ENCODE measurements at regions not wholly inside any gene's neighbourhood (a gene's known extent, or its start where the extent isn't known, plus 50 kb on each side); places are given as distances from the start of the nearest gene placed in this dataset.
"Not testable (repeated sequence)": the region's sequence is repeated elsewhere in the genome, so short reads cannot be mapped to it uniquely, and the experiment has no call there.

DNA sequence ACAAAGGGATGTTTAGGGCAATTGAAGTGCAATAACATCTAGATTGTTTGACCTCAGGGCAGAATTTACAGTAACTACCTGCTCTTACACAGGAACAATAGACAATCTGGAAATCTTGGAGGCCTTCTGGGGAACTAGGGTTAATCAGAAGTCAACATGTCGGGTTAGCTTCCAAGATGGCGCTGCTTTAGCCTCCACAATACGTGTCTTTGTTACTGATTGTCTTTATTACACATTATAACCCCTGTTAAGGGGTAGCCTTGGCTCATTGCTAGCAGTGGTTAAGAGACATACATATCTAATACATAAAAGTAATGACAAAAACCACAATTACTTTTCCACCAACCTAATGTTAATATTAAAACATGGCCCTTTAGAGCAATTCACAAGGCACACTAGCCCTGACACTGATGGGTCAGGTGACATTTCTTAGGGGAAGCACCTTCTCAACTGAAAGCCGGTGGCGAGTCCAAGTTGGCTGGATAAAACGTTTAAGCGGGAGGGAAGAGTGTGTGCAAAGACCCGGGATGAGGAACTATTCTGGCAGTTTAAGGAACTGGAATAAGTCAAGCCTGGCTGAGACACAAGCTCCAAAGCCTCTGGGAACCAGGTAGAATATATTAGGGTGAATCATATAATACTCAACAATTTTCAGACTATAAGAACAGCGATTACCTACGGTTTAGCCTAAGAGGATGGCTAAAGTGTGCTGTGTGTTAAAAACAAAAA is 236.9 kb downstream of the BCAS1 start:
- DNase-seq, result no peak

- DNase-seq, result no peak
Observed at GRCh38 chr20:53832499-53832898, 237.9 kb downstream of the BCAS1 start.

- DNase-seq, result no peak
Observed at GRCh38 chr20:53831812-53832211, 238.2 kb upstream of the ZNF217 start.

GRCh38 chr20:53831228-53831627 is 237.6 kb upstream of the ZNF217 start:
- no peak for DNase-seq

DNA sequence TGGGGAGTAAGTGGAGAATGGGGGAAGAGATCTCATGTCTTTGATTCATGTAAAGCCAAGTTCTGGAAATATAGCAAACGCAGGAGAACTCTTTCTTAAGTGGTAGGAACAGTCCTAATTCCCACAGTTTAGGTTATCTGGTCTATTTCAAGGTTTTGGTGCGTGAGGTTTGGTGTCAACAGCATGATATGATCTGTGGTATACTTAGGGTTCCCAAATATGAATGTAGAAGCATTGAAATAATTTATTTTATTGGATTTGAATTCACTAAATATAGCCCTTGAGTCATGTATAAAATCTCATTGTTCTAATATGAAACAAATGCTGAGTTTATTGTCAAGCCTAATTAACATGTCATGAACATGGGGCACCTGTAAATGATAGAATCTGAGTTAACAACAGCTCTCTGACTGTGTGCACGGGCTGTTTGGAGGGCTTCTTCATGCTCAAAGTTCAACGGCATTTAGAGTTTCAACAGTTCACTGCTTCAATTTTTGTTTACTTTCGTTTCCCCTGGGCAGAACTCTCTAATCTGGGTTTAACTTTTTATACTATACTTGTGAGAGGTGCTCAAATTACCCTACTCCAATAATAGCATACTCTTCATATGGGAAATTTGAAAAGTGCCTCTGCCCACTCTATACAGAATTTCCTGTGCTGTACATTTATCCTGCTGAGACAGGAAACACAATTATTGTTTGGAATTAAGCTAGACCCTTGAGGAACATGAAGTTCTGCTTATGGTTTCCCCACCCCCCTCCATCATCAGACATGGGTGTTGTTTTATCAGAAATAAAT is 236.3 kb upstream of the ZNF217 start:
- peak; percentile 55 for DNase-seq

DNA sequence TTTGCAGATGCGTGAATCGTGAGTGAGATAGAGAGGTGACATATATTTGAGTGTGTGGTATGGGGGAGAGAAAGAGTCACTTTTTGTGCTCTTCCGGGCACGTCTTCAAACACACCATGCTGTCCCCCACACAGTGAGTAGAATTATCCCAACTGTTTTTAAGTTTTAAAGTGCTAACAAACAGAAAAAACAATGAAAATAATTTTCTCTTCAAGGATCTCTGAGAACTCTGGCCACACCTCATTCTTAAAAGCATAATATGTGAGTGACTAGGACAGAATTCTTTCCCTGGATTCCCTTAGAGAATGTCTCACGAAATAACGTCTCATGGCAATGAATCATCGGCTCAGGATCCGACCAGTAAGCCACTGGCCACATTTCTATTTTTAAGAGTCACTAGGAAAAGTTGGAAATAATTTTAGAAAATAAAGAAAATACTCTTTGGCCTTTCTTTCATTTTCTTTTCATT is 235.7 kb upstream of the ZNF217 start:
- no peak for DNase-seq

DNA sequence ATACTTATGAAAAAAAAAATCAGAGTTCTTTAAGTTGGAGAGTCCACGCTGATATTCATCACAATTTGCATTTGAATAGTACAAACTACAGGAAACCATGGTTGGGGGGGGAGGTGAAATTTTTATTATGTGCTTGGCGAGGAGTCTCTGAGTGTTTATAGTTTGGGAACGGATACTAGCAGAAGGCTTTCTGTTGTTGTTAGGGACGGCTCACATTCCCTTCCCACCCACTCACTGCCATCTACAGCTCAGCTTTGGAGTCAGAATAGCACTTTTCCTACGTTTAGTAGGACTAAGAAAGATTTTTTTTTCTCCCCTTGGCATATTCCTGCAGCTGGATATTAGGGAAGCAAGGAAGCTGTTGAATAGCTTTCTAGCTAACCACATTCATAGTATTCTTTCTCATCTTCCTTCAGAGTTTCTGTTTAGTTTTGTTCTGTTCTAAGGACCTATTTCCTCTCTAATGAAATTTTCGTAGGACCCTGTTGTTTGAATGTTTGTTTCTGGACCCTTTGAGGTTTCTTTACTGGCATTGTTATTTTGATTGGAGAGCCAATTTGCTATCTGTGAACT is 235.1 kb upstream of the ZNF217 start:
- no peak for DNase-seq

- DNase-seq, result peak; percentile 3
Observed at GRCh38 chr20:53828088-53828681, 234.5 kb upstream of the ZNF217 start.

DNA sequence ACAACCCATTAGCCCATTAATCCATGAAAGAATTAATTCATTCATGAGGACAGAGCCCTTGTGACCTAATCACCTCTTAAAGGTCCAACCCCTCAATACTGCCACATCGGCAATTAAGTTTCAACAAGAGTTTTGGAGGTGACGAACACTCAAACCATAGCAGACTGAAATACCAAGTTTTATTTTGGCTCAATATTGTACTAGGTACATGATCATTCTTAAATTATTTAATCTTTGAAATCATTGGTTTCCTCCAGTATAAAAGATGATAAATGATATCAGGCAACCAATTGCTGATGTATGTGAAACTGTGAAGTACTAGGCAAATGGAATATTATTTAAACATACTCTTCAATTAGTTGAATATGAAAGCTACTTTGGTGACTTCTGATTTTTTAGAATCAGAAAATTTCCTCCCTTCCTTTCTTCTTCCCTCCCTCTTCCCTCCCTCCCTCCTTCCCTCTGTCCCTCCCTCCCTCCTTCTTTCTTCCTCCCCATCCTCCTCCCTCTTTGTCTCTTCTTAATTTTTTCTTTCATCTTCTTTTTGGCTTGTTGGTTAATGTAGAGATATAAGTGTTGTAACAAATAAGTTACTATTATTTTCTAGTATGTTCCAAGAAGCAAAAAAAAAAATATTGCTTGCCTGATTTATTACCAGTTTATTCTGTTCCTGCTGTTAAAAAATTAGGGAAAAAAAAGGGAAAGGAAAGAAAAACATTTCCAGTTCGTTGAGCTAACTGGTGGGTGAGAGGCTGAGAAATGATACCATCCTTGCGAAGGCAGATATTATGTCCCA is 233.9 kb upstream of the ZNF217 start:
- DNase-seq, result no peak

GRCh38 chr20:53826597-53827291 is 233.1 kb upstream of the ZNF217 start:
- no peak for DNase-seq

- no peak for DNase-seq
Observed at GRCh38 chr20:53826090-53826489, 232.5 kb upstream of the ZNF217 start.

DNA sequence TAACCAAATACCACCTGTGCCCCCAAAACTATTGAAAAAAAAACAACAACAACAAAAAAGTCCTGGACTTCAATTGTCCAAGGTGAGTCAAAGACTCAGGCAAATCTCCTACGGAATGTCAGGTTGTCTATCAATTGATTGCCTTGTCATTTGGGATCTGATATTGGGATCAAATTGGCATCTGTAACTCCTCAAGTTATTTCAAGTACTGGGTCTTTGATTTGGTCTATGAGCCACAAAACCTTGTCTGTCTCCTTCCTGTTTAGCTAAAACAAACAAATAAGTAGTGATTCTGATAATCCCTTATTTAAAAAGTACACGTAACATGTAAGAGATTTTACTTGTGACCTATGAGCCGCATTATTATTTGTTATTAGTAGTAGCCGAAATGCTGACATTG is 231.6 kb upstream of the ZNF217 start:
- DNase-seq, result no peak

GRCh38 chr20:53824779-53825178 is 231.1 kb upstream of the ZNF217 start:
- DNase-seq, result no peak

DNA sequence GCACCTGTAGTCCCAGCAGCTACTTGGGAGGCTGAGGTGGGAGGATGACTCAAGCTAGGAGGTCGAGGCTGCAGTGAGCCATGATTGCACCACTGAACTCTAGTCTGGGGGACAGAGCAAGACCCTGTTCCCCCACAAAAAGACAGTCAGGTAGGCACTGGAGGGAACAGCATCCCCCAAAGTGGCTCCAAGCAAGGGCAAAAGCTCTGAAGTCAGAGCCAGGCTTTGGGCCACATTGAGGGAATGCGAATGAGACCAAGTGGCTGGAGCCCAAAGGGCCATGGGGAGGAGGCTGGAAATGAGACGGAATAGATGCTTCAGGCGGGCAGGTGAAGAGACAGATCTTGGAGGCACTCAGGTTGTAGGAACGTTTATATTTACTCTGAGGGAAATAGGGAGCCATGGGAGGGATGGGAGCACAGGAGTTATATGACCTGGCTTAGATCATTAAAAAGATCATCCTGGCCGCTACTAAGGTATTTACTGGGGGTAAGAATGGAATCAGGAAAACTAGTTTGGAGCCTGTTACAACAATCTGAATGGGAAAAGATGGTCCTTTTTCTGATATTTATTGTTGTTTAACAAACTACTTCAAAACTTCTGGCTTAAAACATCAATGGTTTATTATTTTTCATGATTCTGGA is 229.6 kb upstream of the ZNF217 start:
- no peak for DNase-seq

- no peak for DNase-seq
Observed at GRCh38 chr20:53822534-53822933, 228.9 kb upstream of the ZNF217 start.

- DNase-seq, result no peak
Observed at GRCh38 chr20:53819973-53820451, 226.4 kb upstream of the ZNF217 start.

GRCh38 chr20:53818457-53819177 is 225.0 kb upstream of the ZNF217 start:
- no peak for DNase-seq

- not testable (repeated sequence) for DNase-seq
Observed at GRCh38 chr20:53817513-53817912, 223.9 kb upstream of the ZNF217 start.

- DNase-seq, result no peak
Observed at GRCh38 chr20:53816872-53817398, 223.3 kb upstream of the ZNF217 start.

DNA sequence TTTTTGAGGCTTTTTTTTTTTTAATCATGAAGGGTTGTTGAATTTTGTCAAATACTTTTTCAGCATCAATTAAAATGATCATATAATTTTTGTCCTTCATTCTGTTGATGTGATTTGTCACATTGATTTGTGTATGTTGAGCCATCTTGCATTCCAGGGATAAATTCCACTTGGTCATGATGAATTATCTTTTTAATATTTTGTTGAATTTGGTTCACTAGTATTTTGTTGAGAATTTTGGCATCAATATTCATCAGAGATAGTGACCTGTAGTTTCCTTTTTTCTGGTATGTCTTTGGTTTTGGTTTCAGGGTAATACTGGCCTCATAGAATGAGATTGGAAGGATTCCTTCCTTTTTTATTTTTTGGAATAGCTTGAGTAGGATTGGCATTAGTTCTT is 221.9 kb upstream of the ZNF217 start:
- no peak for DNase-seq
